ENCODE measurements at regions not wholly inside any gene's neighbourhood (a gene's known extent, or its start where the extent isn't known, plus 50 kb on each side); places are given as distances from the start of the nearest gene placed in this dataset.

- no peaks in the 10 kb centered on the region for H4K20me1 ChIP-seq (ENCODE audit: control insufficient read depth, insufficient read depth, insufficient read length)
- no peak overlapping the region for H3T11ph ChIP-seq (ENCODE audit: low read length)
- Mint-ChIP-seq H3K27ac (no peak overlapping the region), H3K27me3 (ENCODE audit: low read depth) (peaks cover 28% of the 10 kb centered on the region), H3K4me1 (peaks cover 27 to 33% of the 10 kb centered on the region in 2 experiments), H3K4me3 (no peak overlapping the region), H3K9me3 (no peaks in the 10 kb centered on the region), H3K36me3 (ENCODE audit: insufficient read depth in 1 of 3, low read depth in 3 of 3) (no peaks in the 10 kb centered on the region)
- no peaks in the 10 kb centered on the region for H3K23me2 ChIP-seq (ENCODE audit: insufficient read length, low read depth, low read length, poor library complexity, severe bottlenecking)
- H3K23ac ChIP-seq (ENCODE audit: insufficient read length, low read depth, low read length), result no peak overlapping the region
- no peak overlapping the region for H3K4me2 ChIP-seq (ENCODE audit: insufficient read depth, insufficient read length, low read length)
- no peak overlapping the region for H3K56ac ChIP-seq (ENCODE audit: insufficient read length, low read depth, low read length)
- H2BK5ac ChIP-seq (ENCODE audit: insufficient read length, low read length), result no peak overlapping the region
- H3K27me3 ChIP-seq (ENCODE audit: insufficient read depth, low read length), result no peaks in the 10 kb centered on the region
- no peak overlapping the region for H3K18ac ChIP-seq (ENCODE audit: insufficient read length, low read depth, low read length)
- H2BK12ac ChIP-seq (ENCODE audit: insufficient read length, low read depth, low read length), result no peak overlapping the region
- no peak overlapping the region for H4K91ac ChIP-seq (ENCODE audit: insufficient read length, low read depth, low read length)
- no peak overlapping the region for H2AK5ac ChIP-seq (ENCODE audit: insufficient read length, low read length)
- no CpG with 5 or more reads among the region's 17 CpGs for WGBS (ENCODE audit: extremely low coverage, insufficient read length, low lambda C conversion rate)
- no peak overlapping the region for H4K8ac ChIP-seq (replicated peaks; ENCODE audit: insufficient read length, low read depth, low read length)
- H3K4me1 ChIP-seq (ENCODE audit: insufficient read depth, low read length), result peaks cover 4% of the 10 kb centered on the region; the same call in 1 of the 2 replicates
- H2AFZ ChIP-seq (ENCODE audit: low read length), result no peak overlapping the region
- no peak overlapping the region; the same call in 1 of the 2 replicates for H3K14ac ChIP-seq (ENCODE audit: insufficient read depth, low read length)
- H3K79me1 ChIP-seq (ENCODE audit: insufficient read depth, low read depth, low read length, poor library complexity, severe bottlenecking), result no peaks in the 10 kb centered on the region
- DNase-seq, result no peak
- H3K9ac ChIP-seq (ENCODE audit: extremely low read depth, insufficient read length, low read length), result no peak overlapping the region
- no peak overlapping the region for H2BK15ac ChIP-seq (ENCODE audit: low read depth, low read length)
- no peak overlapping the region for H3K4ac ChIP-seq (ENCODE audit: low read depth, low read length)
- H2BK120ac ChIP-seq (ENCODE audit: low read depth, low read length, poor library complexity, severe bottlenecking), result no peak overlapping the region
- TF ChIP-seq CTCF (conservative IDR thresholded peaks at IDR 0.05), result no peak
- H2BK20ac ChIP-seq (ENCODE audit: low read depth, low read length, poor library complexity, severe bottlenecking), result no peak overlapping the region
- no peaks in the 10 kb centered on the region for H3K9me3 ChIP-seq (ENCODE audit: control insufficient read depth, low read depth, low read length)
- no peak overlapping the region for H3K27ac ChIP-seq (ENCODE audit: insufficient read length, low read depth, low read length)
- no peaks in the 10 kb centered on the region for H3K79me2 ChIP-seq (ENCODE audit: insufficient read depth, low read length)
- H4K5ac ChIP-seq (ENCODE audit: insufficient read length, low read depth, low read length), result no peak overlapping the region
Measured at GRCh38 chr11:134800130-134800529, 388.1 kb upstream of the B3GAT1 start.
